Embryonic facial prominence (tissue), 1 donor: ENCODE measurements at regions not wholly inside any gene's neighbourhood (a gene's known extent, or its start where the extent isn't known, plus 50 kb on each side); places are given as distances from the start of the nearest gene placed in this dataset.
"Not testable (repeated sequence)": the region's sequence is repeated elsewhere in the genome, so short reads cannot be mapped to it uniquely, and the experiment has no call there.

Source experiments
- DNase-seq: peaks from one replicate; pipeline ENCODE4 v3.0.0-alpha.2; 2016; ENCODE audit errors: extremely low spot score

DNA sequence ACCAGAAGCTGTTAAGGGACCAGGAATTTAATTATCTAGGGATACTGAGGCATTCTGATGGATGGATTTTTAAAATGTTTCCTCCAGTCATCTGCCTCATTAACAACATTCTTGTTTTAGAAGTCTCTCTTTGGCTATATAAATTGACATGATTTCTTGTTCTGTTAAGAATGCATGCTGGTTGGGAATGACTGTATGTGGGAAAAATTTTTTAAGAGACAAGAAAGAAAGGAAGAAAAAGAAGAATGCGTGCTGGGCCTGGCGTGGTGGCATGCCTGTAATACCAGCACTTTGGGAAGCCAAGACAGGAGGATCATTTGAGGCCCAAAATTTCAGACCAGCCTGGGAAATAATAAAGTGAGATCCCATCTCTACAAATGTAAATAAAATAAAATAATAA lies 203.6 kb downstream of the GJA1 start:
- DNase-seq: no peak

DNA sequence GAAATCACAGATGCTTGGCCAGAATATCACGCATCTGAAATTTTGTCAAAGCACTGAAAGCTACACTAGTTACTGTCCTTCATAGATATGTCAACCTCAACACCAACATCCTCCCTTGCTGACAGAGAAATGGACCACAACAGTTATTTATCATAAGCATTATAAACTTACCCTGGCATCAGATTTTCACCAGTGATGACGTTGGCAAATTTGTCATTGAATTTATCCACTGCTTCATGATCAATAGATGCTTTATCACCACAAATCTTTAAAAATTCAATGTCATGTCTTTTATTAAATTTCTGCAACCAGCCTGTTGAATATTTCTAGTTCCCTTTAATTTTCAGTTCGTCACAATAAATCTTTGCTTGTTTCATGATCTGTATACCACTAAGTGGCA lies 205.7 kb downstream of the GJA1 start:
- no peak for DNase-seq

DNA sequence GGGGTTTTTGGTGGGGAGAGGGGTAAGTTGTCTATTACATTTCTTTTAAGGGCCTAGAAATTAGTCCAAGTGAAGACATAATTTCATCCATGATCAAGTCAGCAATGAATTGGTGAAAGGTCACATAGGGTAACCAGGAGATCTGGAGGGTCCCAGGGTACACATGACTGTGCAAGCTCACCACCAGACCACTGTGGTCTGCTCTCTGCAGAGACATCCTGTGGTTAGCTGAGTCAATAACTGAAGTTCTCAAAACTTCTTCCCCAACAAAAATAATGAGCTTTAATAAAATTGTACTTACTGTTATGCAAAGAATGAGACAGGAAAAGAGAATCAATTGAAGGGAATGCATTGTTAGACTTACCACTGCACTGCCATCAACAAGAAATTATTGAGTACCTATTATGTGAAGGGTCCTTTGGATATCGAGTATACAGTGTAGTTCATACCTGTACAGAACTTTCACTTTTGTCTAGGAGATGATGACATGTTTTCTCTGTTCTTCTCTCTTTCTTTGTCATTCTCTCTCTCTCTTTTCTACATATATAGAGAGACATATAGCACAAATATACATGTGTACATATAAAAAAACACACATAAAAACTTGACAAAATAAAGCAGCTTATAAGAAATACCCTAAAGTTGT lies 209.8 kb downstream of the GJA1 start:
- DNase-seq: no peak

DNA sequence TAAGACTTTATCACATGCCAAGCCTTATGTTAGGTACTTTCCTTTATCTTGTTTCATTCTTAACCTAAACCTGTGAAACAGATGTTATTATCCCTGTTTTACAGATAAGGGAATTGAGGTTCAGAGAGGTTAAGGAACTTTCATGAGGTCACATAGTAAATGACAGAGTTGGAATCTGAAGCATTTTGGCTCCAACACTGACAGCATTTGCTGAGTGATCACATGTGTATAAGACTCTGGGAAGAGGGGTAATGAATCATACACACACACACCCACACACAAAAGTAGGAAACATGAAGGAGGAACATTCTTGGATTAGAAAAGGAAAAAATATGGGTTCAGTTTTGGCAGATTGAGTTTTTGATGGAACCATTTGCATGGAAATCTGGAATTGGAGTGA lies 212.5 kb downstream of the GJA1 start:
- DNase-seq: no peak

DNA sequence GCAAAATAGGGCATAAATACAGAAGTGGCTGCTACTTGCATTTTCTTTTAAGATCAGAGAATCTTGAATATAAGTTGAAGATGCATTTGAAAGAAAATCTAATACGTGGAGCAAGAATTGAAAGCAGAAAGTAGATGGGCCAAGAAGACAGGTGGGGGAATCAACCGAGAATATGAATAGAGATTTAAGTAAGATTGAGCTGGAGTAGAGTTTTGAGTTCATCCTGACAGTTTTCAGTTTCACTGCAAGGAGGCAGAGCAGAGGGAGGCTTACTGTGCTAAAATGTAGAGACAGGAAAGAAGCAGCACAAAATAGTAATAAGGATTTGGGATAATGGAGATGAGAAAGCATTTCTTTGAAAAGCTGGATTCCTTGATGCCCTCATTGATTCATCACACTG lies 214.5 kb downstream of the GJA1 start:
- no peak for DNase-seq

DNA sequence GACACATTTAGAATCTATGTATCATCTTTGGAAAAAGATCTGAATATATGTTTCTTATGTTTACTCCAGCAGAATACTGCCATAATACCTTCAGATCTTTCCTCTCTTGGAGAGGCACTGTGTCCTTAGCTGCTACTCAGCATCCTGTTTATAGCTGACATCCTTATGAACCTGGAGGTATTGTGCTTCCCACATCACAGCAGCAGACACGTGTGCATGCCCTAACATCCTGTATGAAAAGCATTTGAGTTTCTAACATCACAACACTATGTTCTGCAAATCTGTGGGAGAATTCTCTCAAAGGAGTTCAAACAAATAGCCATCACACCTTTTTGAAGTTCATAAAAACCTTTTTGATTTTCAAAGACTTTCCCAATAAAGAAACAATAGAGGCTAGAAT lies 216.0 kb downstream of the GJA1 start:
- no peak for DNase-seq

DNA sequence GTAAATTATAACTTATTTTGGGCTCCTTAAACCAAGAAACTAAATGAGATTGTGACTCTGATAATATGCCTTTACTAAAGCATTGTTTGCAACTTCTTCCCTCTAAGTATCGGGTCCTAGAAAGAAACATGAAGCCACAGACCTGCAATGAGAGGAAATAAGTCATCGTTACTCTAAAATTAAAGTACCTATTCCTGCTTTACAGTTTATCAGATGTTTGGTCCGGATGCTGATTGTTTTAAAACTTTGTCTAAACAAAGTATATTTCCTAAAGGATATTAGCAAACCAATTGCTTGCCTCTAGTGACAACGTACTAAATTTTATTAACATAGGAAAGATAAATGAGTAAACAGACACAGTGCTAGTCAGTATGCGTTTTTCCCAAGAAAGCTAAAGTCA lies 216.8 kb downstream of the GJA1 start:
- DNase-seq: no peak

DNA sequence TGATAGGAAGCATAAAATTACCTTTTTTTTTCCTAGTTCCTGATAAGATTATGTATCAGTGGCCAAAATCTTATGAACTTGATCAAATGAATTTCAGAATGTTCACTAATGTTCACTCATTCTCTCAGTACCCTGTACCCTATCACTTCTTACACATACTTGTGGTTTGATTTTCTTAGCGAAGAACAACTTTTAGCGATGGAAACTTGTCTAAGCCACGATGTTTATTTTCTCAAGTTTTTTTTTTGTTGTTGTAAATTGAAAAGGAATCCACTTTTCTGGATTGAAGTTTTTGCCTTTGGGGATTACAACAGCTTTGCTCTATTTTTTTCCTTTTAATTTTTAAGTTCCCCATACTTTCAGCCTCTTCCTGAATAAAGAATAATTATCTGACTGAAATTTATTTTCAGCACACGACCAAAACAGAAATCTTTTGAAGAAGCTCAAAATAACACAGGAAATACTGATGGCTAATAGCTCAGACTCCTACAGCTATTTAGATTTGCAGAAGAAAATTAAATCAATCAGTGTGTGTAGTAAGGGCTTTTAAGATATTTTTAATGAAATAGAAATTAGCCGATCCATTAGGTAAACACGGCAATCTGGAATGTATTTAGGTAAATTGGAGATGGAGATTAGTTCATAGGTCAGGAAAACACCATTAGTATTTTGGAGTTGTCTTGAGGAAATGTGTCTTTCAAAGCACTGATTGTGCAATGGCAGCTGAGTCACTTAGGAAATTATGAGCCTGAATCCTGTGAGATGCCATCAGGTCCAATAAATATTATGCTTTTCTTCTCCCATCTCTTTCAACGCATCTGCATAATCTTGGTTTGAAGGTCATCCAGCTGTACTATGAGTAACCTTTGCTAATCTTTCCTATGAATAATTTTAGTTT lies 217.5 kb downstream of the GJA1 start:
- no peak for DNase-seq

DNA sequence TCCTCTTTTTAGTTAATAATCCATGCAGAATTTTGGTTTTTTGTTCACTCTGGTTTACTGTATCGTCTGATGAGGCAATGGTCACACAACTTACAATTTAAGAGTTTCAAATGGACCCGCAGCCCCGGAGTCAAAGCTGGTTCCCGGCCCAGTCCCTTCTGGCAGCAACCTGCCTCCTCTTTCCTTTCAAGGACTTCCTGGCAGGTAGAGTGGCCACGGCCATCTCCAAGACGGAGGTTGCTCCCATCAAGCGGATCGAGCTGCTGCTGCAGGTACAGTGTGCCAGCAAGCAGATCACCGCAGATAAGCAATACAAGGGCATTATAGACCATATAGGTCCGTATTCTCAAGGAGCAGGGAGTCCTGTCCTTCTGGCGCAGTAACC lies 218.2 kb downstream of the GJA1 start:
- no peak for DNase-seq

DNA sequence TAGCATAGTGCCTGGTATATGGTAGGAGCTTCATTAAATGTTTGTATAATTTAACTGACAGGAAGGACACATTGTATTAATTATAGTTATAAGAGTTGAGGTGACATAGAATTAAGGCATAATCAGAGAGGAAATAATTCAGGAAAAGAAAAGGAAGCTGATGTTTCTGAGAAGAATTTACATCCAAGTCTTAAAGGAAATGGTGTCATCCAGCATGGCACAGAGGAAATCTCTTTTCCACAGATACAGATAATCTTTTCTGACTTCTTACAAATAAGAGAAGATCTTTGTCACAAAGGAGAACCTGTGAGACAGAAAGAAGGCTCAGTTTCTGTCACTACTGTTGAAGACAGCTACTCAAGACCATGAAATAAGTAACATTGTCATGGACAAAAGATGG lies 222.5 kb downstream of the GJA1 start:
- no peak for DNase-seq

DNA sequence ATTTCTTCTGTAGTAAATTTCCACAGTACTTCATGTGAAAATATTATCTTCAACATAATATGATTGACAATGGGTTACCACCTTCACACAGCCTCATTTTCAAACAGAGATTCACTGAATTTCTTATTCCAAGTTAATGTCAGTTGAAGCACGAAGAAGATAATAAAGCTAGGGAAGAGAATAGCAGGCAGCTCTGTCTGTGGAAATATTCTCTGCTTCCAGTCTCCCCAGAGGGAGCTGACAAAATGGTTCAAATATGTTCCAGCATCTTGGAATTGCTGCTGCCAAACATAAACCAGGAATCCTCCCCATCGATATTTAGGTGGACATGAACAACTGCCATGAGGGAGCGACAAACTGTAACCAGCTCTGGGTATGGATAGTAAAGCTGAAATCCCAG lies 224.8 kb downstream of the GJA1 start:
- no peak for DNase-seq

DNA sequence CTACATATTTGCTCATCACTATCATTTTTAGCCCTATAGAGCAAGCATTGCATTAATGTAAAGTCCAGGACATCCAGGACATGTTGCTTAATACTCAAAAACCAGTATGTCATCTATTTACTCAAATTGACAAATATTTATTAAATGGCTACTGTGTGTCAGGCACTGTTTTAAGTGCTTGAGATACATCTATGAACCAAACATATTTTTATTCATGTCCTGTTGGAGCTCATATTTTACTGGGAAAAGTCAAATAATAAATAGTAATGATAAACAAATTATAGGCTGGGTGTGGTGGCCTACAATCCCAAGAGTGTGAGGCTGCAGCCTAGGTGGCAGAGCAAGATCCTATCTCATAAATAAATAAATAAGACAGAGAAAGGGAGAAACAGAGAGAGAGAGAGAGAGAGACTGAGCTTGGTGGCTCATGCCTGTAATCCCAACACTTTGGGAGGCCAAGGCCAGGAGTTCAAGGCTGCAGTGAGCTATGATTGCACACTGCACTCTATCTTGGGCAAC lies 227.9 kb downstream of the GJA1 start:
- DNase-seq: no peak

DNA sequence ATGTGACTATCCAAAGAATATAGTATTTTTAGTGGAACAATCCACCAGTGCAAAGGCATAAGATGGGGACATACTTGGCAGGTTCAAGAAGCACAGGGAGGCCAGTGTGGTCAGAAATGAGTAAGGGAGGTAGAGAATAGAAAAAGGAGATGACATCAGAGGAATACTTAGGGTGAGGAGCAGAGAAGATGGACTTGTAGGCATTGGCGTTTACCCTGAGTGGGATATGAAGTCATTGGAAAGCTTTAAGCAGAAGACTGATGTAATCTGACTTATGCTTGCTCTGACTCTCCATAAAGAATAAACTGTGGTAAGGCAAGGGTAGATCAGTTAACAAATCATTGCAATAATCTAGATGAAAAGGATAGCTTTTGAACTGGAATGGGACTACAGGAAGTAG lies 228.7 kb downstream of the GJA1 start:
- DNase-seq: no peak

DNA sequence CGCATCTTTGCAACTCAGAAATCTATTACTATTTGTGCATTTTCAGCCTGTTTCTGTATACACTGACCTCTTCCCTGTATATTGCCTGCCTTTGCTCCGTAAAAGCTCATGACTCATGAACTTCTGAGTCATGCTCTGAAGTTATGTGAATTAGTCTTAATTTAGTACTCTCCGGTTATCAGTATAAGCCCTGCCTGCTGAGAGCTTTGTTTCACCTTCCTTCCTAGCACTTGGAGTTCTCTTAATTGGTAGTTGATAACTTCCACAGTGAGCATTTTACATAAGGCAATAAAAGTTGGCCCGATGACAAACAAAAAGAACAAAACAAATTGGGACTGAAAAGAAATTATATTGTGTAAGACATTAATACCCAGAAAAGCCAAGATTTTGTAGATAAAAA lies 231.4 kb downstream of the GJA1 start:
- DNase-seq: no peak

DNA sequence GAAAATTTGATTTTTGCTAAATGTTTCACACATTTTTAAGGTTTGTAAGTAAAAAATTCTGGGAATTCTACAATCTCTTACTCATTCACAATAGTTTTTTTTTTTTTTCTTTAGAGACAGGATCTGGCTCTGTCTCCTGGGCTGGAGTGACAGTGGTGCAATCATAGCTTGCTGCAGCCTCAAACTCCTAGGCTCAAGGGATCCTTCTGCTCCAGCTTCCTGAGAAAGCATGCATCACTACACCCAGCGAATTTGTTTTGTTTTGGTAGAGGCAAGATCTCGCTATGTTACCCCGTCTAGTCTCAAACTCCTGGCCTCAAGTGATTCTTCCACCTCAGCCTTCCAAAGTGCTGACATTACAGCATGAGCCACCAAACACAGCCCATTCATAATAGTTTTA lies 232.8 kb downstream of the GJA1 start:
- no peak for DNase-seq

DNA sequence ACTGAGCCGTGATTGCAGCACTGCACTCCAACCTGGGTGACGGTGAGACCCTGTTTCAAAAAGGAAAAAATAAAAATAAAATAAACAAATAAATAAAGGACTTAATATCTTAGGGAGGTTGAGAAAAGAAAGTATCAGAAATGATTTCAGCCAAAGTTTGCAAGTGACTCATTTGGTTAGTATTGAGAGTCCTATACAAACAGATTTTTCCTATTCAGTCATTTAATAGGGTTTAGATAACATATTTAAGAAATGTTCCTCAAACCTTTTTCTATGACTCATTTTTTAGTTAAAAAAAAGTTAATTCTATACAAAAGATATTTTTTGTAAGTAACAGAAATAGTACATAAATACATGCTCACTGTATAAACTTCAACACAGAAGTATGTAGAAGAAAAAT lies 235.1 kb downstream of the GJA1 start:
- DNase-seq: no peak

DNA sequence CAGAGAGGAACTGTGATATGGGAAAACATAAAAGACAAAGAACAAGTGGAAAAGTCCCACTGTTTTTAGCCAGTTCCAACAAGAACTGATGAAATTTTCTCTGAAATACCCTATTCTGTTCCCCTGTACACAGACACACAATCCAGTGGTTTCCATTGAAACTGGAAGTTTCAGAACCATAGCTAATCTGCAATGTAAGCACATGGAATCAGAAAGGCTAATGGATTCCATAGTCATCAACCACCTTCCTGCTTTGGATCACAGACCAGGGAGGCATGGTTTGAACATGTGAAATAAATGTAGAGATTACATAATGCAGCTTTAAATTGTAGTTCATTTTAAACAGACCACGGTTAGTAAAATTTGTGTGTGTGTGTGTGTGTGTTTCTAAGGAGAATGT lies 242.1 kb downstream of the GJA1 start:
- no peak for DNase-seq

DNA sequence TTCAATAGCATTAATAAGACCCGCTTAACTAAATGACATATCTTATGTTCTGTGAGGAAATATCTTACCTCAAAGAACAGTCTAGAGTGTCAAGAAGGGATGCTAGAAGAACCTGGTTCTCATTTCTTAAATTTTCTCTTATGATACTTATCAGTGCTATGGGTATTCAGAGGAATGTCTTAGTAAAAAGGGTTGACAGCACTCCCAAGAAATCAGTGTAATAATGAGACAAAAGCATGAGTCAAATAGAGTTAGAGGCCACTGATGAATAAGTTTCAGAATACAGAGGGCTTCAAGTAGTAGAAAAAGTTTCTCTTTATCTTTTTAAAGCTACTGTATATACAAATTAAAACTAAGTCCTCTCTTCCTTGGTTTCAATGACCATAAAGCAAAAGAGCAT lies 242.8 kb downstream of the GJA1 start:
- DNase-seq: no peak

DNA sequence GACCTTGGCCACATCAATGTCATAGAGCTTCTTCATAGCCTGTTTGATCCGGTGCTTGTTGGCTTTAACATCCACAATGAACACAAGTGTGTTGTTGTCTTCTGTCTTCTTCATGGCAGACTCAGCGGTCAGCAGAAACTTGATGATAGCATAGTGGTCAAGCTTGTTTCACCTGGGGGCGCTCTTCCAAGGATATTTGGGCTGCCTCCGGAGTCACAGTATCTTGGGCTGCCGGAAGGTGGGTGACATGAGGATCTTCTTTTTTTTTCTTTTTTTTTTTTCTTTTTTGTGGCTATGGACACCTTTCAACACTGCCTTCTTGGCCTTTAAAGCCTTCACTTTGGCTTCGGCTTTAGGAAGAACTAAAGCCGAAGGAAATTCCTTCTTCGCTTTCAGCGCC lies 244.6 kb downstream of the GJA1 start:
- DNase-seq: no peak

DNA sequence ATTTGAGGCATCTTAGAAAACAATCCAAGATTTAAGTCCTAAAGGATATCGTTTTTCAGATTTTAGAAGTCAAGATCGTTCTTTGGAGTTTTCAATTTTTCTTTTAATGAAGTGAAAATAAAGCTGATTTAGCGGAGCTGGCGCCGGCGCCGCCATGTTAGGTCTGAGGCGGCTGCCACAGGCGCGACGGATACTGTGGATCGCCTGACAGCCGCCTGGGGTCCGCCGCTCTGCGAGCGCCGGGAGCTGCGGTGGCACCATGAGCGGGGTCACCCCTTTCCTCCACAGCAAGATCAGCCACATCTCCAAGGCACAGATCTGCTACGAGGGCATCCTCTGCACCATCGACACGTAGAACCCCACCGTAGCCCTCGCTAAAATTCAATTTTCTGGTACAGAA lies 247.2 kb downstream of the GJA1 start:
- DNase-seq: no peak

DNA sequence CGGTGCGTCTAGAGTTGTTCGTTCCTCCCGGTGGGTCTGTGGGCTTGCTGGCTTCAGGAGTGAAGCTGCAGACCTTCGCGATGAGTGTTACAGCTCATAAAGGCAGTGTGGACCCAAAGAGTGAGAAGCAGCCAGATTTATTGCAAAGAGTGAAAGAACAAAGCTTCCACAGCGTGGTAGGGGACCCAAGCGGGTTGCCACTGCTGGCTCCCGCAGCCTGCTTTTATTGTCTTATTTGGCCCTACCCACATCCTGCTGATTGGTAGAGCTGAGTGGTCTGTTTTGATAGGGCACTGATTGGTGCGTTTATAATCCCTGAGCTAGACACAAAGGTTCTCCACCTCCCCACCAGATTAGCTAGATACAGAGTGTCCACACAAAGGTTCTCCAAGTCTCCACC lies 250.4 kb downstream of the GJA1 start:
- not testable (repeated sequence) for DNase-seq

DNA sequence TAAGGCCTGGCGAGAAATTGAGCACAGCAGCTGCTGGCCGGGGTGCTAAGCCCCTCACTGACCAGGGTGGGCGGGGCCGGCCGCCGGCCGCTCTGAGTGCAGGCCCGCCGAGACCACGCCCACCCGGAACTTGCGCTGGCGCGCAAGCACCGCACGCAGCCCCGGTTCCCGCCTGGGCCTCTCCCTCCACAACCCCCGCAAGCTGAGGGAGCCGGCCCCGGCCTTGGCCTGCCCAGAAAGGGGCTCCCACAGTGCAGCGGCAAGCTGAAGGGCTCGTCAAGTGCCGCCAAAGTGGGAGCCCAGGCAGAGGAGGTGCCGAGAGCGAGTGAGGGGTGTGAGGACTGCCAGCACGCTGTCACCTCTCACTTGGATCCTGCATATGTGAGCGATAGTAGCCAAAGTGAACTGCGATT lies 251.2 kb downstream of the GJA1 start:
- no peak for DNase-seq

DNA sequence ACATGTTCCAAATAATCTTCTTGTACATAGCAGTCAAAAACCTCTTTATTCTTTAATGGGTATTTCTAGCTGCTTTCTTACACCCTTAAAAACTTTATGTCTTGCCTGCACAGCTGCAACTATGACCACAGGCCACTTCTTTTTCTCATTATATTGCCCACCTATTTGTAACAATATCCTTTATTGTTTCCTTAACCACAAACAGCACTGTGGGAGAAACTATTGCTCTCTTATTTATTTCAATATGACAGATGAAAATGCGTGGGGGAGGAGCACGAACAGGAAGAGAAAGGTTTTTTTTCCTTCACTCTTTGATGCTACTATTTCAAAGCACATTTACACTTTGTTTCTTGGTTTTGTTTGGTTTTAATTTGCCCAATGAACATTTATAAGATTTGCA lies 253.5 kb downstream of the GJA1 start:
- no peak for DNase-seq
